ENCODE measurements at regions not wholly inside any gene's neighbourhood (a gene's known extent, or its start where the extent isn't known, plus 50 kb on each side); places are given as distances from the start of the nearest gene placed in this dataset.

- Histone ChIP-seq H3K4me1 (no peaks in the 10 kb centered on the region), H3K36me3 (no peaks in the 10 kb centered on the region), H3K4me3 (no peak overlapping the region), H3K9me3 (no peaks in the 10 kb centered on the region), H3K27me3 (peaks cover 11% of the 10 kb centered on the region), H3K27ac (no peak overlapping the region)
- 93% methylated on average over 10 of the region's 10 CpGs for WGBS
- TF ChIP-seq EP300 (IDR thresholded peaks at IDR 0.05) (no peak), POLR2A (IDR thresholded peaks at IDR 0.05) (no peak), CTCF (IDR thresholded peaks at IDR 0.05) (no peak), POLR2AphosphoS5 (IDR thresholded peaks at IDR 0.05) (no peak)
- no peak for DNase-seq (ENCODE audit: low spot score in 2 of 2)
Measured at GRCh38 chr10:131685576-131685975, 215.2 kb upstream of the PPP2R2D start.

GRCh38 chr10:131686781-131687420, 213.9 kb upstream of the PPP2R2D start:
- TF ChIP-seq EP300 (IDR thresholded peaks at IDR 0.05): no peak
- WGBS: 62% methylated on average over 17 of the region's 17 CpGs
- H3K9me3 ChIP-seq: no peaks in the 10 kb centered on the region
- no peaks in the 10 kb centered on the region for H3K4me1 ChIP-seq
- H3K4me3 ChIP-seq: no peak overlapping the region
- H3K27ac ChIP-seq: no peak overlapping the region
- DNase-seq (ENCODE audit: low spot score in 2 of 2): no peak
- no peaks in the 10 kb centered on the region for H3K36me3 ChIP-seq
- peaks cover 15% of the 10 kb centered on the region for H3K27me3 ChIP-seq

- 91% methylated on average over 1 of the region's 1 CpG for WGBS
- DNase-seq (ENCODE audit: low spot score in 2 of 2): no peak
- H3K9me3 ChIP-seq: no peaks in the 10 kb centered on the region
- H3K27ac ChIP-seq: no peak overlapping the region
- TF ChIP-seq POLR2AphosphoS5 (IDR thresholded peaks at IDR 0.05) (no peak), CTCF (IDR thresholded peaks at IDR 0.05) (no peak), POLR2A (IDR thresholded peaks at IDR 0.05) (no peak), EP300 (IDR thresholded peaks at IDR 0.05) (no peak)
- H3K4me3 ChIP-seq: no peak overlapping the region
- H3K4me1 ChIP-seq: no peaks in the 10 kb centered on the region
- peaks cover 17% of the 10 kb centered on the region for H3K27me3 ChIP-seq
- H3K36me3 ChIP-seq: no peaks in the 10 kb centered on the region
Measured at GRCh38 chr10:131688304-131688703, 212.5 kb upstream of the PPP2R2D start.

- Histone ChIP-seq H3K4me1 (no peaks in the 10 kb centered on the region), H3K27ac (no peak overlapping the region), H3K4me3 (no peak overlapping the region), H3K27me3 (peaks cover 11% of the 10 kb centered on the region), H3K36me3 (no peaks in the 10 kb centered on the region), H3K9me3 (no peaks in the 10 kb centered on the region)
- DNase-seq (ENCODE audit: low spot score in 2 of 2): no peak
- WGBS: 59% methylated on average over 5 of the region's 14 CpGs
- TF ChIP-seq CTCF (IDR thresholded peaks at IDR 0.05): no peak
- no peak for TF ChIP-seq POLR2AphosphoS5 (IDR thresholded peaks at IDR 0.05)
- TF ChIP-seq EP300 (IDR thresholded peaks at IDR 0.05): no peak
- TF ChIP-seq POLR2A (IDR thresholded peaks at IDR 0.05): no peak
Measured at GRCh38 chr10:131689016-131689415, 211.8 kb upstream of the PPP2R2D start.

- H3K4me1 ChIP-seq: no peaks in the 10 kb centered on the region
- 91% methylated on average over 20 of the region's 20 CpGs for WGBS
- no peak overlapping the region for H3K27ac ChIP-seq
- H3K9me3 ChIP-seq: no peaks in the 10 kb centered on the region
- peaks cover 11% of the 10 kb centered on the region for H3K27me3 ChIP-seq
- no peak overlapping the region for H3K4me3 ChIP-seq
- DNase-seq (ENCODE audit: low spot score in 2 of 2): no peak
- no peaks in the 10 kb centered on the region for H3K36me3 ChIP-seq
- TF ChIP-seq CTCF (IDR thresholded peaks at IDR 0.05): no peak
- TF ChIP-seq POLR2AphosphoS5 (IDR thresholded peaks at IDR 0.05): no peak
- no peak for TF ChIP-seq POLR2A (IDR thresholded peaks at IDR 0.05)
- no peak for TF ChIP-seq EP300 (IDR thresholded peaks at IDR 0.05)
Measured at GRCh38 chr10:131689486-131689885, 211.3 kb upstream of the PPP2R2D start.

Measured in suprapubic skin (tissue), 4 donors.